ENCODE measurements at regions not wholly inside any gene's neighbourhood (a gene's known extent, or its start where the extent isn't known, plus 50 kb on each side); places are given as distances from the start of the nearest gene placed in this dataset.

DNA sequence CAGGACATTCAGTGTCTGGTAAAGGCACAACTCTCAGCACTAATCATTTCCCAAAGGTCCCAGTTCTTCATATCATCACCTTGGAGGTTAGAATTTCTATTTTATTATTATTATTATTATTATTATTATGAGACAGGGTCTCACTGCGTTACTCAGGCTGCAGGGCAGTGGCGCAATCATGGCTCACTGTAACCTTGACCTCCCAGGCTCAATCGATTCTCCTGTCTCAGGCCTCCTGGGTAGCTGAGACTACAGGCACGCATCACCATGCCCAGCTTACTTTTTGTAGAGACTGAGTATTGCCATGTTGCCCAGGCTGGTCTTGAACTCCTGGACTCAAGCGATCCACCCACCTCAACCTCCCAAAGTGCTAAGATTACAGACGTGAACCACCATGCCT is 91.8 kb upstream of the DOCK1 start:
- Histone ChIP-seq H3K27ac (ENCODE audit: insufficient read depth, low read length) (no peak overlapping the region), H3K79me1 (ENCODE audit: low read depth in 1 of 2, low read length in 2 of 2) (no peaks in the 10 kb centered on the region), H3K9ac (ENCODE audit: low read depth, low read length) (no peak overlapping the region), H3K4me3 (ENCODE audit: insufficient read depth, low read depth, low read length) (no peak overlapping the region), H4K5ac (ENCODE audit: low read depth, low read length) (no peak overlapping the region), H3K4me2 (ENCODE audit: low read depth, low read length) (no peak overlapping the region), H2AK9ac (replicated peaks; ENCODE audit: low read depth, low read length, poor library complexity) (no peak overlapping the region), H2AFZ (replicated peaks; ENCODE audit: low read length, poor library complexity) (no peak overlapping the region), H2BK5ac (ENCODE audit: low read depth, low read length, poor library complexity, severe bottlenecking) (no peak overlapping the region), H3K56ac (ENCODE audit: extremely low read depth, insufficient read depth, low read length) (no peak overlapping the region), H3K27me3 (ENCODE audit: control insufficient read depth, insufficient read depth, low read length) (no peaks in the 10 kb centered on the region), H3K4me1 (ENCODE audit: control insufficient read depth, insufficient read depth, low read length) (no peaks in the 10 kb centered on the region), H2BK120ac (ENCODE audit: low read depth, low read length) (no peak overlapping the region), H4K91ac (ENCODE audit: insufficient read depth, low read depth, low read length) (no peak overlapping the region), H4K8ac (ENCODE audit: low read depth in 2 of 2, low read length in 2 of 2) (no peak overlapping the region), H3K36me3 (ENCODE audit: control insufficient read depth, insufficient read depth, low read length) (no peaks in the 10 kb centered on the region), H2AK5ac (ENCODE audit: low read depth, low read length) (no peak overlapping the region), H2BK20ac (ENCODE audit: low read depth, low read length) (no peak overlapping the region), H3K9me1 (ENCODE audit: insufficient read depth, low read length) (no peaks in the 10 kb centered on the region), H3K14ac (replicated peaks; ENCODE audit: low read depth, low read length) (no peak overlapping the region), H3K18ac (ENCODE audit: low read depth, low read length) (no peak overlapping the region), H3K23ac (ENCODE audit: low read depth, low read length) (no peak overlapping the region), H3K9me3 (ENCODE audit: control insufficient read depth, insufficient read depth, low read length) (no peaks in the 10 kb centered on the region), H4K20me1 (ENCODE audit: insufficient read depth, low read length) (no peaks in the 10 kb centered on the region), H2BK15ac (ENCODE audit: low read depth, low read length) (no peak overlapping the region), H3K4ac (ENCODE audit: low read depth, low read length) (no peak overlapping the region)
- intact Hi-C loops (cut with micrococcal nuclease), result no loop called here
- no peak for ATAC-seq (ENCODE audit: low read depth)
- POLR2A ChIA-PET (ENCODE audit: unreplicated experiment), result no interaction called here
- dilution Hi-C loops (cut with HindIII; ENCODE audit: low sequenced_read_pairs, unreplicated experiment), result no loop called here
- no TSS peak for BruUV-seq (replicated peaks)
- in situ Hi-C loops (cut with MboI; ENCODE audit: low sequenced_read_pairs), result no loop called here
- WGBS, 2 experiments (ENCODE audit: extremely low coverage in 2 of 2, insufficient read length in 1 of 2), result 80% methylated on average over 2 of the region's 6 CpGs; no CpG with 5 or more reads in 1 of the 2 experiments
- CTCF ChIA-PET, result no interaction called here
- DNase-seq, result no peak
- TF ChIP-seq SMC3 (IDR thresholded peaks at IDR 0.05; ENCODE audit: low read depth, low read length) (no peak), FOS (IDR thresholded peaks at IDR 0.05; ENCODE audit: low read depth, low read length) (no peak), RAD21 (IDR thresholded peaks at IDR 0.05; ENCODE audit: low read length) (no peak), NFE2L2 (IDR thresholded peaks at IDR 0.05; ENCODE audit: low read depth, low read length) (no peak), CHD1 (IDR thresholded peaks at IDR 0.05; ENCODE audit: low read depth, low read length) (no peak), BHLHE40 (IDR thresholded peaks at IDR 0.05; ENCODE audit: low read depth, low read length) (no peak), CEBPB (IDR thresholded peaks at IDR 0.05; ENCODE audit: low read depth, low read length) (no peak), RFX5 (IDR thresholded peaks at IDR 0.05; ENCODE audit: low read depth, low read length) (no peak), MAZ (IDR thresholded peaks at IDR 0.05; ENCODE audit: borderline replicate concordance, low read depth, low read length) (no peak), POLR2A (IDR thresholded peaks at IDR 0.05; ENCODE audit: low read depth, low read length) (no peak)
- TF ChIP-seq, protein P1, sequence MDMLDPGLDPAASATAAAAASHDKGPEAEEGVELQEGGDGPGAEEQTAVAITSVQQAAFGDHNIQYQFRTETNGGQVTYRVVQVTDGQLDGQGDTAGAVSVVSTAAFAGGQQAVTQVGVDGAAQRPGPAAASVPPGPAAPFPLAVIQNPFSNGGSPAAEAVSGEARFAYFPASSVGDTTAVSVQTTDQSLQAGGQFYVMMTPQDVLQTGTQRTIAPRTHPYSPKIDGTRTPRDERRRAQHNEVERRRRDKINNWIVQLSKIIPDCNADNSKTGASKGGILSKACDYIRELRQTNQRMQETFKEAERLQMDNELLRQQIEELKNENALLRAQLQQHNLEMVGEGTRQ (IDR thresholded peaks at IDR 0.05; ENCODE audit: low read depth, low read length), result no peak
- TF ChIP-seq, protein P2, sequence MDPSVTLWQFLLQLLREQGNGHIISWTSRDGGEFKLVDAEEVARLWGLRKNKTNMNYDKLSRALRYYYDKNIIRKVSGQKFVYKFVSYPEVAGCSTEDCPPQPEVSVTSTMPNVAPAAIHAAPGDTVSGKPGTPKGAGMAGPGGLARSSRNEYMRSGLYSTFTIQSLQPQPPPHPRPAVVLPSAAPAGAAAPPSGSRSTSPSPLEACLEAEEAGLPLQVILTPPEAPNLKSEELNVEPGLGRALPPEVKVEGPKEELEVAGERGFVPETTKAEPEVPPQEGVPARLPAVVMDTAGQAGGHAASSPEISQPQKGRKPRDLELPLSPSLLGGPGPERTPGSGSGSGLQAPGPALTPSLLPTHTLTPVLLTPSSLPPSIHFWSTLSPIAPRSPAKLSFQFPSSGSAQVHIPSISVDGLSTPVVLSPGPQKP (IDR thresholded peaks at IDR 0.05; ENCODE audit: borderline replicate concordance, low read depth, low read length), result no peak
- TF ChIP-seq, protein P3, sequence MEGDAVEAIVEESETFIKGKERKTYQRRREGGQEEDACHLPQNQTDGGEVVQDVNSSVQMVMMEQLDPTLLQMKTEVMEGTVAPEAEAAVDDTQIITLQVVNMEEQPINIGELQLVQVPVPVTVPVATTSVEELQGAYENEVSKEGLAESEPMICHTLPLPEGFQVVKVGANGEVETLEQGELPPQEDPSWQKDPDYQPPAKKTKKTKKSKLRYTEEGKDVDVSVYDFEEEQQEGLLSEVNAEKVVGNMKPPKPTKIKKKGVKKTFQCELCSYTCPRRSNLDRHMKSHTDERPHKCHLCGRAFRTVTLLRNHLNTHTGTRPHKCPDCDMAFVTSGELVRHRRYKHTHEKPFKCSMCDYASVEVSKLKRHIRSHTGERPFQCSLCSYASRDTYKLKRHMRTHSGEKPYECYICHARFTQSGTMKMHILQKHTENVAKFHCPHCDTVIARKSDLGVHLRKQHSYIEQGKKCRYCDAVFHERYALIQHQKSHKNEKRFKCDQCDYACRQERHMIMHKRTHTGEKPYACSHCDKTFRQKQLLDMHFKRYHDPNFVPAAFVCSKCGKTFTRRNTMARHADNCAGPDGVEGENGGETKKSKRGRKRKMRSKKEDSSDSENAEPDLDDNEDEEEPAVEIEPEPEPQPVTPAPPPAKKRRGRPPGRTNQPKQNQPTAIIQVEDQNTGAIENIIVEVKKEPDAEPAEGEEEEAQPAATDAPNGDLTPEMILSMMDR (conservative IDR thresholded peaks at IDR 0.05; ENCODE audit: low read depth, low read length), result no peak

All from IMR-90 (cell line).